GM18499 (cell line): ENCODE measurements at regions not wholly inside any gene's neighbourhood (a gene's known extent, or its start where the extent isn't known, plus 50 kb on each side); places are given as distances from the start of the nearest gene placed in this dataset.
"Not testable (repeated sequence)": the region's sequence is repeated elsewhere in the genome, so short reads cannot be mapped to it uniquely, and the experiment has no call there.

ENCODE experiments used
- ATAC-seq: cut with Tn5 transposase; IDR thresholded peaks from one replicate; pipeline ENCODE4 v1.9.1; 2021; ENCODE audit warnings: moderate number of reproducible peaks; ENCODE audit not compliant: insufficient read depth, unreplicated experiment

GRCh38 chr21:27909487-27909886 lies 942.6 kb upstream of the ADAMTS5 start:
- not testable (repeated sequence) for ATAC-seq

- ATAC-seq: not testable (repeated sequence)
Measured at GRCh38 chr21:27908816-27909215, 941.9 kb upstream of the ADAMTS5 start.

- ATAC-seq: not testable (repeated sequence)
Measured at GRCh38 chr21:27902904-27903303, 936.0 kb upstream of the ADAMTS5 start.

- not testable (repeated sequence) for ATAC-seq
Measured at GRCh38 chr21:27893619-27894018, 926.7 kb upstream of the ADAMTS5 start.

GRCh38 chr21:27891495-27891894 lies 924.6 kb upstream of the ADAMTS5 start:
- not testable (repeated sequence) for ATAC-seq

GRCh38 chr21:27887808-27888455 lies 921.0 kb upstream of the ADAMTS5 start:
- ATAC-seq: not testable (repeated sequence)

- ATAC-seq: no peak
Measured at GRCh38 chr21:27885296-27885711, 918.4 kb upstream of the ADAMTS5 start.

GRCh38 chr21:27881331-27881730 lies 914.4 kb upstream of the ADAMTS5 start:
- not testable (repeated sequence) for ATAC-seq

GRCh38 chr21:27872411-27872810 lies 905.5 kb upstream of the ADAMTS5 start:
- ATAC-seq: not testable (repeated sequence)

GRCh38 chr21:27870755-27871154 lies 903.9 kb upstream of the ADAMTS5 start:
- ATAC-seq: not testable (repeated sequence)

- not testable (repeated sequence) for ATAC-seq
Measured at GRCh38 chr21:27860314-27860955, 893.5 kb upstream of the ADAMTS5 start.

- not testable (repeated sequence) for ATAC-seq
Measured at GRCh38 chr21:27858053-27858825, 891.4 kb upstream of the ADAMTS5 start.

- ATAC-seq: not testable (repeated sequence)
Measured at GRCh38 chr21:27856988-27857387, 890.1 kb upstream of the ADAMTS5 start.

GRCh38 chr21:27841084-27841672 lies 874.3 kb upstream of the ADAMTS5 start:
- ATAC-seq: no peak

- ATAC-seq: no peak
Measured at GRCh38 chr21:27840262-27840661, 873.4 kb upstream of the ADAMTS5 start.

GRCh38 chr21:27839512-27840115 lies 872.7 kb upstream of the ADAMTS5 start:
- no peak for ATAC-seq

- ATAC-seq: no peak
Measured at GRCh38 chr21:27838573-27838972, 871.7 kb upstream of the ADAMTS5 start.

GRCh38 chr21:27837936-27838335 lies 871.0 kb upstream of the ADAMTS5 start:
- no peak for ATAC-seq

- no peak for ATAC-seq
Measured at GRCh38 chr21:27833298-27833697, 866.4 kb upstream of the ADAMTS5 start.

- ATAC-seq: no peak
Measured at GRCh38 chr21:27831816-27832569, 865.1 kb upstream of the ADAMTS5 start.
